Ammon's horn (tissue), 1 donor: ENCODE measurements at regions not wholly inside any gene's neighbourhood (a gene's known extent, or its start where the extent isn't known, plus 50 kb on each side); places are given as distances from the start of the nearest gene placed in this dataset.
"Not testable (repeated sequence)": the region's sequence is repeated elsewhere in the genome, so short reads cannot be mapped to it uniquely, and the experiment has no call there.

Source experiments
- DNase-seq: peaks from one replicate; pipeline ENCODE4 v3.0.0-alpha.2; 2016; ENCODE audit warnings: low spot score

DNA sequence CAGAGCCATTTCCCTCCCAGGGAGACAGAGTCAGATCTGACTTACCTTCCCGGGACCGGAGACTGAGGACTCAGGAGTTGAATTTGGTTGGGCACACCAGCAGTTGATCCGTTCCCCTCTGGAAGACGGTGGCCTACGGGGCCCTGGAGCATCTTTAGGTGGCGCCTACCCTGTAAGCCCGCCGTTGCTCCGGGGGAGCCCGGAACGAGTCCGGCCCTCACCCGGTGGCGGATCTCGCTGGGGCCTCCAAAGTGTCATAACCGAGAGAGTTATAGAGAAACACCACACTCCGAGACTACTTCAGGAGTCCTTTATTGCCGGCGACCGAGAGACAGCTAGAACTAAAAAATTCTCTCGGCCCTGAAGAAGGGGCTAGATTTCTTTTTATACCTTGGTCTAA, 182.8 kb upstream of the MBL2 start:
- no peak for DNase-seq

DNA sequence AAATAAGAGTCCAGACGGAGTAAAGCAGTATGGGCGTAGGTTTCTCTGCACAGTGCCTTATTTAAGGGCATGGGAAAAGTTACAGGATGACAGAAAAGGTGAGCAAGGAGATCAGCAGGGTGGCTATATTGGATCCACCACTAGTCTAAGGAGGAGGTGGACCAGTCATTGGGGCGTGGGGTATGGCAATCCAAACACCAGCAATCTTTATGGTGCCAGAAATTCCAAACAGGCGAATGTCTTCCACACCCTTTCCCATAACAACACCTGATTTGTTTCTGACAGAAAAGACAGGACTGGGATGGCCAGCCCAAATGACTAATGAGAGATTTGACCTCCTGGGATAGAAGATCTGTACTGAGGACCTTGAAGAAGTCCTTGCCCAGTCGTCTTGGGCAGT, 181.8 kb upstream of the MBL2 start:
- no peak for DNase-seq

- no peak for DNase-seq
Measured at GRCh38 chr10:52952391-52953055, 179.9 kb upstream of the MBL2 start.

GRCh38 chr10:52951824-52952223, 179.2 kb upstream of the MBL2 start:
- peak; percentile 74 for DNase-seq

DNA sequence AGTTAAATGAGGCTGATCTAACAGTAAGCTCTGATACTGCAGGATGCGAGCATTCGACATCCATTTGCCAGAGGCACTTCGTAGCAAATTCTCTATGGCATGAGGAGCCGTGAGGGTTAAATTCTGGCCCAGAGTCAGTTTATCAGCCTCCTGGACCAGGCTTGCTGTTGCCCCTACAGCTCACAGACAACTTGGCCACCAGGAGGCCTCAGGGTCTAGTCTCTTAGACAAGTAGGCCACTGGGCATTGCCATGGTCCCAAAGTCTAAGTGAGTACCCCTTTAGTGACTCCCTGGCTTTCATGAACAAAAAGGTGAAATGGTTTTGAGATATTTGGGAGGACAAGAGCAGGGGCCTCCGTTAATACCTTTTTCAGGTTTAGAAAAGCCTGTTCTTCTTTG, 178.0 kb upstream of the MBL2 start:
- no peak for DNase-seq

DNA sequence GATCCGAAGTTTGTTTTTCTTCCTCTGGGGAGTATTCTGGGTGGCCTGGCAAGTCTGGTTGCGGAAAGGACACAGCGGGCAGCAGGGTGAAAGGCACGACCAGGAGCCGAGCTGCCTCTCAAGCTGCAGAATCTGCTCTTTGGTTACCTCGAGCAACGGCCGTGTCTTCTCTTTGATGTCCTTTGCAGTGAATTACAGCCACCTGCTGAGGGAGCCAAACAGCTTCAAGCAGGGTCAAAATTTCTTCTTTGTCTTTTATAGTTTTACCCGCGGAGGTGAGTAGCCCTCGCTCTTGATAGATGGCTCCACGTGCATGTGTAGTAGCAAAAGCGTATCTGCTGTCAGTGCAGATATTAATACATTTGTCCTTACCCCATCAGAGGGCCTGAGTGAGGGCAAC, 177.3 kb upstream of the MBL2 start:
- no peak for DNase-seq

DNA sequence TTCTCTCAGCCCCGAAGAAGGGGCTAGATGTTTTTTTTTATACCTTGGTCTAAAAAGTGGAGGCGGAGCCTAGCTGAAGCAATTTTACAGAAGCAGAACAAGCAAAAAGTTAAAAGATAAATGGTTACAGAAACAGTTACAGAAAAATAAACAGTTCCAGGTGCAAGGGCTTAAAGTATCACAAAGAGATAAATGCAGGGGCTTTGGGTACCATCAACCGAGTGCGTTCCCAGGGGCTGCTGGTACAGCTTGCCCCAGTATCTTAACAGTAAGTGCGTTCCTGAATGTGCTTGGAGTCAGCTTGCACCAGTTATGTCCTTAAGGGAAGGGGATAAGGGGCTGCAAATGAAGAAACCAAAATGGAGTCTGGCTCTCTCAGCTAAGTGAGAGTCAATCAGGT, 173.9 kb upstream of the MBL2 start:
- no peak for DNase-seq

- not testable (repeated sequence) for DNase-seq
Measured at GRCh38 chr10:52945521-52945920, 172.9 kb upstream of the MBL2 start.

DNA sequence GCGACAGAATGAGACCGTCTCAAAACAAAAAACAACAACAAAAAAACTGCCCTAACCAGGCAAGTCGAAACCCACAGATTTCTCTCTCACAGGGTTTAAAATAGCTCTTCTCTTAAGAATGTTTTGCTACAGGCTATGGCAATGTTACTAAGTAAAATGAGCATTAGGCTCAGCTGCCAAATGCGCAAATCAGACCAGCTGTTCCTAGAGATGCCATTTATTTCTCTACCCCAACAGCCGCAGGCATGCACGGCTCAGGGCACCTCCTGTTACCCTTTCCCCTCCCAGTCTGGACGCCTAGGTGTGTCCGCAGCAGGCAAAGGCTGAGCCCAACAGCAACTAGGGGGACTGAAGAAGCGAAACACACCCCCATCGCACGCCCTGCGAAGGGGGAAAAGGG, 168.3 kb upstream of the MBL2 start:
- no peak for DNase-seq

DNA sequence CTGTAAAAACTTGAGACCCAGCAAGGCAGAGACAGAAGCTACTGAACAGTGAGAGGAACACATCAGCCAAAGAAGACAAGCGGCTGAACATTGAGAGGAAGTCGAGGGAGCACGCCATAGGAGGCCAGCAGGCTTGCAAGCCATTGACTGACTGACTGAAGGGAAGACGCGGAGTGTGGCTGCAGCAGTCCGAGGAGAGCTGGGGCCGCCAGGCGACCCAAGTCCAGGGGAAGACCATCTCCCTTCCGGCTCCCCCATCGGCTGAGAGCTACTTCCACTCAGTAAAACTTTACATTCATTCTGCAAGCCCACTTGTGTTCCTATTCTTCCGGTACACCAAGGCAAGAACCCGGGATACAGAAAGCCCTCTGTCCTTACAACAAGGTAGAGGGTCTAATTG, 167.3 kb upstream of the MBL2 start:
- DNase-seq, result no peak

- no peak for DNase-seq
Measured at GRCh38 chr10:52933748-52934147, 161.2 kb upstream of the MBL2 start.

- no peak for DNase-seq
Measured at GRCh38 chr10:52927678-52928077, 155.1 kb upstream of the MBL2 start.

DNA sequence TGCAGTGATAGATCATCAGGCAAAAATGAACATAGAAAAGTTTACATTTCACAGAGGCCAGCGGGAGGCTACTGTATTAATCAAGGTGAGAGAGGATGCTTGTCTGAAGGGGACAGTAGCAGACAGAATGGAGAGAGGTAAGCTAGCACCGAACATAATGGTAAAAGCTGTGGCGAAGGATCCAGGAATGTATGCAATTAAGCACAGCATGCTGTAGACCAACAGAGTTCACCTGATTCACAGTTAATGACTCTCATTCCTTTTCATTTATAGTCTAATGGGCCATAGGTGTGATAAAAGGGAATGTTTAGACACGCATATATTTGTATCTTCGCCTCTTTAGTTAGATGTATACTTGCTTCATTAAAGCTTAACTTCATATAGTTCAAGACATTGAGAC, 150.9 kb upstream of the MBL2 start:
- DNase-seq, result no peak

GRCh38 chr10:52918714-52919305, 146.2 kb upstream of the MBL2 start:
- DNase-seq, result no peak

- no peak for DNase-seq
Measured at GRCh38 chr10:52915391-52915790, 142.8 kb upstream of the MBL2 start.

GRCh38 chr10:52911163-52911562, 138.6 kb upstream of the MBL2 start:
- no peak for DNase-seq

GRCh38 chr10:52908478-52908877, 135.9 kb upstream of the MBL2 start:
- no peak for DNase-seq

DNA sequence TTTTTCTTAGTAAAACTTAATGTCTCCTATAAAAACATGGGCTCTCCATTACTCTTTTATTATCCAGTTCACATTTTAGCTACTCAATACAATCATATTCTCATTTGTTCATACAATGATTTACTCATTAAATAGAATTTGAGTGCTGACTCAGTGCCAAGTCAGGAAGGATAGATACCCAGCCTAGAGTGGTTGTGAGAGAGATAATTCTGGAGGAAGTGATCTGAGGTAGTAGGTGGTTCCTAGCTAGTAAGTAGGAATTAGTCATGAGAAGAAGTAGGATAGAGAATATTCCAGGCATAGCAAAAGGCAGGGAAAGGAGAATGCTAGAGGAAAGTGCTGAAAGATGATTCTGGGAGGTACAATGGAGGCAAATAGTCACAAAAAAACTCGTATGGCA, 133.5 kb upstream of the MBL2 start:
- no peak for DNase-seq

- no peak for DNase-seq
Measured at GRCh38 chr10:52903397-52903938, 130.9 kb upstream of the MBL2 start.

DNA sequence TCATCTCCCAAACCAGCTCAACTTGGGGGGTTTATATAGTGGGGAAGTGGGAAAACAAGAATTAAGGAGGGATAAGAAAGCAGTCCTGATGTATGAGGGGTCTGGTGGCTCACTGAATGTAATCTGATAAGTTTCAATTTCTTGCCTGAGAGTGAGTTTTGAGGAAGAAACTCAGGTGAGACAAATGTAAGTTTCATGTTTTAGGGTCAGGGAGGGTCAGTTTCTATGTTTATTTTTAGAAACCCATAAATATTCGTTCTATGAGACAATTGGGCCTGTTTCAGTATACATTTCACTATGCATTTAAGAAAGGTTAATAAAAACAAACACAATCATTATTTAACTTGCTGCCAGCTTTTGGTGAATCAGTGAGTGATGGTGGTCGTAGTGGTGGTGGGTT, 128.0 kb upstream of the MBL2 start:
- DNase-seq, result no peak

DNA sequence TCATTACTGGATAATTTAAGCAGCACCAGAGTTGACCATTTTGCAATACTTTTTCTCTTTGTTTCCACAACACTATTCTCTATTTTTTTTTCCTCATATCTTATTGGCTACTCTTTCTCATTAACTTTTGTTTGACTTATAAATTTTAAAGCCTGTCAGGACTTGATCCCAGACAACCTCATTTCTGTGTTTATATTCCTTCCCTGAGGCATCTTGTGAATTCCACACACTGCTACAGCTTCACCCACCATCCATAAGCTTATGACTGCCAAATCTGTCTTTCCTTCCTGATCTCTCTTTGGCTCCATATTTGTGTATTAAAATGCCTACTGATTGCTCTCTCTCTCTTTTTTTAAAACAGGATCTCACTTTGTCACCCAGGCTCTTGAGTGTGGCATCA, 124.6 kb upstream of the MBL2 start:
- no peak for DNase-seq

DNA sequence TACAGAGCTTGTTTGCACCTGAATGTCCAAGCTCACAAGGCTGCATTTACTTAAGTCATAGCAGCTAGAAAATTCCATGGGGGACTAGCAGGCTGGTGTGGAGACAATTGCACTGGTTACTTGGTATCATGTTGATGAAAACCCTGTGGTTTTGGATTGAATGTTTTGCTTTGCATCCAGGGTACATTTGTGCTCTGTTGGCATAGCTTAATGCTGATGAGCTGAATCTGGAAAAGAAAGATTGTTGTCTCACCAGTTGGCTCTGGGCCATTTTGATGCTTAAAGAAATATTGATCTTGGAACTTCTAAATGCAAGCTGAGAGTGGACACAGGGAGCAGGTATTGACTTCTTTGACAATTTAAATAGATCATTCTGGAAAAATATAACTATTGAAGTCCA, 122.5 kb upstream of the MBL2 start:
- no peak for DNase-seq

DNA sequence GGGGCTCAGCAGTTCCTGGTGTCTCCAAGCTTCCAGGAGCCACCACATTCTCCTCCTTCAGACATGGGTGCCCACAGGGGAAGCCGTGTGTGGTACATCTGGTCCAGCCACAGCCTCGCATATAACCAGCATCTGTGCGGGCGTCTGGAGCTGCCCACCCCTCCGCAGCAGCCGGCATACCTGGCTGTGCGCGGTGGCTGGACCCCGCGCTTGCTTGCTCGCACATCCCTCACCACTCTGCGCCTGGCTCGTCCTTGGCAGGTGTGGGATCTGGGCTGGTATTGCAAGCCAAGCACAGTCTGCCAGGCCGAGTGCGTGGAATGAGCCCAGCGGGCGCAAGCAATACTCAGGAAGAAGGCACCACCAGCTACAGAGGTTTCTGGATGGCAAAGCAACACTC, 117.7 kb upstream of the MBL2 start:
- no peak for DNase-seq

- no peak for DNase-seq
Measured at GRCh38 chr10:52889611-52890010, 117.0 kb upstream of the MBL2 start.
